B cell (primary cell): ENCODE measurements at regions not wholly inside any gene's neighbourhood (a gene's known extent, or its start where the extent isn't known, plus 50 kb on each side); places are given as distances from the start of the nearest gene placed in this dataset.

Experiments used
- CTCF ChIP-seq: fragments of 200-600 bp; IDR thresholded peaks from one replicate; pipeline ENCODE4 v1.8.0; 2022; ENCODE audit warnings: antibody characterized with exemption, mild to moderate bottlenecking
- EZH2 ChIP-seq: IDR thresholded peaks from 2 replicates; pipeline ENCODE4 v1.6.1; 2012; ENCODE audit warnings: borderline replicate concordance, low read depth, mild to moderate bottlenecking, moderate library complexity, low read length; ENCODE audit not compliant: insufficient read depth, poor library complexity, severe bottlenecking

- TF ChIP-seq CTCF, result no peak
- TF ChIP-seq EZH2, result no peak
Measured at GRCh38 chr12:28817524-28817923, 331.6 kb upstream of the FAR2 start.
